HG03108 (cell line): ENCODE measurements at regions not wholly inside any gene's neighbourhood (a gene's known extent, or its start where the extent isn't known, plus 50 kb on each side); places are given as distances from the start of the nearest gene placed in this dataset.

Source experiments
- ATAC-seq: cut with Tn5 transposase; IDR thresholded peaks from one replicate; pipeline ENCODE4 v1.9.1; 2021; ENCODE audit warnings: moderate library complexity; ENCODE audit not compliant: unreplicated experiment

DNA sequence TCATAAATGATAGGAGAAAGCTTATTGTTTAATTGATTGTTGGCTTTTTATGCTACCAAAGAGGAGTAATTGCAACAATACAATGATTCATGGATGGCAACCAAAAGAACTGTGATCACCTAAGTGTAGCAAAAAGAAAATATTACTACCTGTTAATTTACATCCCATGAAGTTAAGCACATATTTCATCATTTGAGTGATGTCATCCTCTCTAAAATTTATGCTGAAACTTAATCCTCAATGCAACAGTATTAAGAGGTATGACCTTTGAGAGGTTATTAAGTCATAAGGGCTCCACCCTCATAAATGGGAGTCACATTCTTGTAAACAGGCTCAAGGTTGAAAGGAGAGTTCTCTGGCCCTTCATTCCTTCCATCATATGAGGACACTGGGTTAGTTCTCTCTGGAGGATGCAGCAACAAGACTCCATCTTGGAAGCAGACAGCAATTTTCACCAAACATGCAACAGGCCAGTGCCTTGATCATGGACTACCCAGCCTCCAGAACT, 190.6 kb upstream of the GRIK2 start:
- no peak for ATAC-seq

DNA sequence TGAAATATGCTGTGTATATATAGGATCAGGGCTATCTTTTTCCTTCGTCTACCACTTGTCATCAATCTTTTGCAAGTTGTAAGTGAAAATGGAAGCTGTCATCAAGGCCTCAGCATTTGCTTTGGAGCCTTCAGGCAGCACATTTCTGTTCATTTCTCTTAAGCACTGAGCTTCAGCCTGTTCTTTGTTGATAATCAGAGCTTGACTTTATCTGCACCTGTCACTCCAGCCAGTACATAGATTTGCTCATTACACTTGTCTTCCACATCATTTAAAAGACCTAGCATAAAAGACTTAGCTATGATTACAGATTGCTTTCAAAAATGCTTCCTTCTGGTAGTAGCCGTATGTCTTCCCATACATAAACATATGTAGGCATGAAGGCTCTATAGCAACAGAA, 189.8 kb upstream of the GRIK2 start:
- ATAC-seq: no peak

DNA sequence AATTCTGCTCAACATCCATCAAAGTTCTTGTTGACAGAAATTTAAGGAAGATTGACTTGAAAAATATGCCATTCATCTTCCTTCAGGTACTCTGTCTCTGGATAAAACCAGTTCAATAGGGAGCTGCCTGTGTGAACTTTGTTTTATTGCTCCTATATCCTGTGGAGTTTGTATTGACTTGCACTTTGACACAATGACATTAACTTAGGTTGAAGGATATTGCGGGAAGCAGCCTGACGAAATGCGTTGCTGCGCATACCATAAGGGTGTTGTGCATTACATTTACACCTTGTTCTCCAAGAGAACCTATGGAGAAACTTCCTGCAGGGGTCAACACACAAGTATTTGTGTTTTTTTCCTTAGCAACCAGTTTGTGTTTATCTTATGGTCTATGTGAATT, 185.4 kb upstream of the GRIK2 start:
- no peak for ATAC-seq

DNA sequence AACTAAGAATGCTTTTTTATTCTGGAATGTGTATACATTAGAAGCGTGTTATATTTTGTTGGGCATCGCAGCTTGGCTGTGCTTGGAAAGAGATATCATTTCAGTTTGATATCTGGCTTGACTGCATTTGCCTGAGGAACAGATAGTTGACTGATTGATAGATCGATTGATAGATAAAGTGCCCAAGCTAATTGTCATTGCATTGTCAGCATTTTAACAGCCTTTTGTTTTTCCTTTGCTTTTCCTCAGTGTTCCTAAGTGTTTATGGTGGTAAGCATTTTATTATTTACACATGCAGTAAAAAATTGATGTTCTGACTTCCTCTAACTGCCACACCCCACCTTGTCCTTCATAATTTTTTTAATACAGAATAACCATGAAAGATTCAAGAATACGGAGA, 180.9 kb upstream of the GRIK2 start:
- ATAC-seq: no peak

DNA sequence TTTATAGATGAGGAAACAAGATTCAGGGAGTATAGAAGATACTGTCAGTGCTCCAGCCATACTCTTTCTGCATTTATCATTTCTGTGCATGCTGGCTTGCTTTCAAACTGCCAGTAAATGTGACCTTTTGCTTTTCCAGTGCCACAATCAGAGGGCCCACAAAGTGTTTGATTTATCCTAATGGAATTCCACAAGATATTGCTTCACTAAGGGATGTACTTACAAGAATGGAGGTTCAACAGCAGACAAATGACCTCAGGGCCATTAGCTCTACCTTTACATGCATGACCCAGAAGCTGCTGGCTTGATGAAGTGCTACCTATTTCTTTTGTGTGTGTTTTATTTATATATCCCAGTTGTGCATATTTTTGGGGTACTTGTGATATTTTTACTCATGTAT, 171.5 kb upstream of the GRIK2 start:
- no peak for ATAC-seq

DNA sequence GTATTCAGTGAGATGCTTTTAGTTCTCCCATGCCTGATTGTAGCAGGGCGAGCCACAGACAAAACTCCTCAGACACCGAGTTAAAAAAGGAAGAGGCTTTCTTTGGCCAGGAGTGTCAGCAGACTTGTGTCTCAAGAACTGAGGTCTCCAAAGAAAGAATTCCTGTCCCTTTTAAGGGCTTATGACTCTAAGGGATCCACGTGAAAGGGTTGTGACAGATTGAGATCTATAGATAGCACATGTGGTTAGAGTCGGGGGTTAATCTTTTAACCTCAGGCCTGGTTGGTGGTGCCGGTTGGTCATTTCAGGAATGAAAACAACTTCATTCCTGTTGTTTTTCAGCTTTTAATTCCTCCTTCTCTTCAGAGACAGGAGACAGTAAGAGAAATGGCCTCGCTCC, 168.8 kb upstream of the GRIK2 start:
- no peak for ATAC-seq

DNA sequence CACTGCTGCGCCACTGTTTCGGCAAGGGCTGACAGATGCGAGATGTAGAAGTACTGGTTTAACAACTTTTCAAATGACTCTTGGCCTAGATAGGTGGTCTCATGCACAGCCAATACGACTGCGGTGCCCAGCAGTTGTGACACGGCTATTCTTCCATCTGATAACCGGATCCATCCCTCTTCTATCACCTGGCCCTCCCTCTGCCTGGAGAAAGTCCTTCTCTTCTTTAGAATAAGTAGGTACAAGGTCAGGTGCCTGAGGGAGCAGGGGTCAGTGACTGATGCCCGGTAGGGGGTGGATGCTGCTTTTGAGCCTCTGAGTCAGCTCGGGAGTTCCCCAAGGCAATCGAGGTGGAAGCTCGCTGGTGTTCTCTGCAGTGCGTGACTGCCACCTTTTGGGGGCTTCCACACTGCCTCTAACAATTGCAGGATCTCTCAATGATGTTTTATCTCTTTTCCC, 166.8 kb upstream of the GRIK2 start:
- no peak for ATAC-seq

DNA sequence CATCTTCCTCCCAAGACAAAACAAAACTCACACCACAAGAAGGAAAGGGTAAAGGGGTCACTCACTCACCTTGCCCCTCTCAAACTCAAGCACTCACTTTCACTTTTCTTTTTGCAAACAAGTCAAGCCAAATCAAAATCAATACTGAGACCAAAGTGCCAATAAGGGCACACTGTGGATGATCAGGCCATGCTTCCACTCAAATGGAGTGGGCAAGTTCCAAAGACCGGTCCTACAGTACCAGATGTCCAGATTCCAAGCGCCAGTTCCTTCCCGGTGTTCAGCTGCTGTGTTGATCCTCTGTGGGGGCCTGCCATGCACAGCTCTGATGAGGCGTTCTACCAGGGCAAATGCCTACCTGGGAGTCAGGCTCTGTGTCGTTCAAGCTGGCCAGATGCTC, 162.6 kb upstream of the GRIK2 start:
- no peak for ATAC-seq

DNA sequence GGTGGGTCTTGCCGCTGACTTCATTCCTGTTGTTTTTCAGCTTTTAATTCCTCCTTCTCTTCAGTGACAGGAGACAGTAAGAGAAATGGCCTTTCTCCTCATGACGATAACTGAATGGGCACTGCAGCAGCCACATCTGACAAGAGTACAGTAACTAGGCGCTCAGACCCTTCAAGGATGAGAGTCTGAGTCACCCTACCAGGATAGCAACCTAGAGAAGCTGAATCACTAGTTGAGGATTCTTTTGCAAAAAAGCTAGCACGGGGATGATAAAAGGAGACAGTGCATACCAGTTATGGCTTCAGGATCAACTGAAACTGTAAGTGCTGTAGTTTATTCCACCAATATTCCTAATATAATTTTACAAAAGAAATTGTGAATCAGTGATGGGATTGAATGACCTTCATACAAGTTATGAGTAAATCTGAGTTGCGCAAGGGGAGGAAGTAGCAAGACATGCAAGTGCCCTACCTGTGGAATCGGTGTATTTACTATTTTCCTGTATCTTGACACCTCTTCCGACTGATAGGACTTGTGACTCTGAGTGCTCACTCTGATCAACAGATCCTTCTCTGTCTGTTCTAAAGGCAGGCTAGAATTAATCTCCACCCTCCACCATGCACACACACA, 161.8 kb upstream of the GRIK2 start:
- no peak for ATAC-seq

DNA sequence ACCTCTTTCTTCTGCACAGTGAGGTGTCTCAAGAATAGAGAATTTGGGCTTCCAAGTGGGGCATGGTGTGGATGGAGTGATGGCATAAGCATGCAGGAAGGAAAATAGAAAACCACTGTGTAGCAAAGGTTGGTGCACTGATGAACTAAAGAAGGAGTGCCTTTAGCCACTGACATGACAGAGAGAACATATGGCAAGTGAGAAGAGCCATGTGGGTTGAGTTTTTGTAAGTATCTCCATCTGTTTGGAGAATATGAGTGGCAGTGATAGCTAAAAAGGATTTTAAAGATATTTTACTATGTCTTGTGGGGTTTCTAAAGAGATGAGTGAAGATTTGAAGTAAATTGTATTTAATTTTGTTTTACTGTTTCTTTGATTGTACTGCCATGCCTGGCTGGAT, 160.5 kb upstream of the GRIK2 start:
- ATAC-seq: no peak

DNA sequence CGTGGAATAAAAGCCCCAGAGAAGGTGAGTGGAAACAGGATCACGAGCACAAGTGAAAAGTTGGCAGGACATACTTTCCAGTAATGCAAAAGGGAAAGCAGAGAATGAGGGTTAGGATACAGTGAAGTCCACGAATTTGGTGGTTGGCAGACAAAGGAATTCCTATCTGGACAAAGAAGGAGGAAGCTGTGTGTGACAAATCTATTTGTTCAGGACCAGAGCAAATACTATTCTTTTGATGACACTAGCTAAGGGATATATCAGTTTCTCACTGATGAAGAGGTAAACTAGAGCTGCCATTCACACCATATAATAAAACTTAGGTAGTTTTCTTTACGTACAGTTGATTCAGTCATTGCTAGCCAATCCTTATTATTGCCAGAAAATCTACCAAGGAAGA, 156.8 kb upstream of the GRIK2 start:
- ATAC-seq: no peak

DNA sequence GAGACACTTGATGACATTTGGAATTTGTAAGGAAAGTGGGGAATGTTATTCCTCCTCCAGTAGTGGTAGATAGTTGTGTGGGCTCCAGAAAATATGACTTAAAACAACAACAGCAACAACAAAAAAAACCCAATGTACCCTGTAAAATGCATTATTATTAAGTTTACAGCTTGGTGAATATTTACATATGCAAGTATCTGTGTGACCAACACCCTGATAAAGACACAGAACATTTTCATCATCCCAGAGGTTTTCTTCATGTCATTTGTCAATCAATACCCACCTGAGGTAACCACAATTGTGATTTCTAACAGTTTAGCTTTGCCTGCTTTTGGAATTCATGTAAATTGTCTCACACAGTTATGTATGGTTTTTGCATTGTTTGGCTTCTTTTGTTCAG, 152.1 kb upstream of the GRIK2 start:
- ATAC-seq: no peak

DNA sequence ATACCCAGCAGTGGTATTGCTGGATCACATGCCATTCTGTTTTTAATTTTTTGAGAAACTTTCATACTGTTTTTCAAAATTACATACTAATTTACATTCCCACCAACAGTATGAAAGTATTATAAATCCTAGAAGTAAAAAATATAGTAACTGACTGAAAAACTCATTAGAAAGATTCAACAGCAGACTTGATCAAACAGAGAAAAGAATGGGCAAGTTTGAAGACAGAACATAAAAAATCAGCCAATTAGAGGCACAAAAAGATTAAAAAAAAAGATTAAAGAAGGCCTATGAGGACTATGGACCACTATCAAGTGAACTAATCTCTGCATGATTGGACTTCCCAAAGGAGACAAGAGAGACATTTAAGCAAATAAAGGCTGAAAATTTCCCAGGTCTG, 144.0 kb upstream of the GRIK2 start:
- no peak for ATAC-seq

DNA sequence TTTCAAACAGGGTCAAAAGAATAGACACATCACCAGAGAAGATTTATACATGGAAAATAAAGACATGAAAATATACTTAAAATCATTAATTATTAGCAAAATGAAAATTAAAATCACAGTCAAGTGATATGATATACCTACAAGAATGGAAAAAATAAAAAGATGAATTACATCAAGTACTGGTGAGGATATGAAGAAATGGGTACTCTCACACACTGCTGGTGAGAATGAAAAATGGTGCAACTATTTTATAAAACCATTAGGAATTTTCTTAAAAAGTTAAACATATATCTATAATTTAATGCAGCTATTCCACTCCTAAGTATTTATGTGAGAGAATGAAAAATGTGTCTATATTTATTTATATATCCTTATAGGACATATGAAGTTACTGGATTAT, 136.3 kb upstream of the GRIK2 start:
- no peak for ATAC-seq

DNA sequence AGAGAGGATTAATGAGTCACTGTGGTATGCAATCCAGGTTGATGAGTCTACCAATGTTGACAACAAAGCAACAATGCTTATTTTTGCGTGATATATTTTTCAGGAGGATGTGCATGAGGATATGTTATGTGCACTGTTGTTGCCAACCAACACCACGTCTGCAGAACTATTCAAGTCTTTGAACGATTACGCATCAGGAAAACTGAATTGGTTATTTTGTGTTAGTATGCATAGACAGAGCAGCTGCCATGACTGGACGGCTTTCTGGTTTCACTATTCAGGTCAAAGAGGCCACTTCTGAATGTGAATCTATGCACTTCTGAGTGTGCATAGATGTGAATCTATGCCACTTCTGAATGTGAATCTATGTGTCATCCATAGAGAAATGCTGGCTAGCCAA, 134.0 kb upstream of the GRIK2 start:
- ATAC-seq: no peak

DNA sequence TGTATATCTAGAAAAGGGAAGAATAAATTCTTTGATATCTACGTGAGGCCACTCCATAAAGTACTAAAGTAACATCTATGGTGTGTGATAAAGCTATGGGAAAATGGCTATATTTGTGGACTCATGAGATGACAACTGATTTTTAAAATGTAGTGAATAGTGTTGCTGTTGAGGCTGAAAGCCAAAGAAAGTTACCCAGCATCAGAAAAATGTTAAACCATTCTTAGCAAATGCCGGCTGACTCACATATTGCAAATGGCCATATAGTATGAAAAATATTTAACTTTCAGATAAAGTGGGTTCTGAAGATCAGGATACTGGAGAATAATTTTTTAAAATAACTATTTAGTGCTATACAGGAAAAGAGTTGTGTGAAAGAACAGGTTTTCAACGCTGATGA, 129.9 kb upstream of the GRIK2 start:
- ATAC-seq: no peak

DNA sequence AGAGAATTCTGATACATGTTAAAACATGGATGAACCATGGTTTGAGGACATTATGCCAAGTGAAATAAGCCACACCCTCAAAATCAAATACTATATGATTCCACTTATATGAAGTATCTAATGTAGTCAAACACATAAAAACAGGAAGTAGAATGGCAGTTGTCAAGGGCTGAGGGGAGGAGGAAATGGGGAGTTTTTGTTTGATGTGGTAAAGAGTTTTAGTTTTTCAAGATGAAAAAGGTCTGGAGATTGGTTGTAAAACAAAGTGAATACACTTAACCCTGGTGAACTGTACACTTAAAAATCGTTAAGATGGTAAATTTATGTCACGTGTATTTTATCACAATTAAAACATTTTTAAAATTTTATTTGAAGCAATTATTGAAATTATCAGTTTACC, 127.4 kb upstream of the GRIK2 start:
- no peak for ATAC-seq

DNA sequence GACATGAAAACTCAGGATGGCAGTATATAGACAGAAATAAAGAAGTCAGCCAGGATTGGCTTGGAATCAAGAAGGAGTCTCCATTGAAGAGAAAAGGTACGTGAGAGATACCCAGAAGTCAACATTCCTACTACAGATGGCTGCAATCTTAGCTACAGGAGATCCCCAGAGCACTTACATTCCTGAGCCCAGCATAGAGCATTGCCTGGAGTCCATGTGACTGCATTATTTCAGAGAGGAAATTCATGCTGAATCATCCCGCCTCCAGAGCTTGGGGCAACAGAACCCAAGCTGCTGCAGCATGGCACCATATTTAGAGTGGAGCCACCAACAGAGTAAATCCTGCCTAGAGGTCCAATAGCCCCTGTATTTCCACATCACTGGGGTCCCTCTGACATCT, 125.0 kb upstream of the GRIK2 start:
- ATAC-seq: no peak

DNA sequence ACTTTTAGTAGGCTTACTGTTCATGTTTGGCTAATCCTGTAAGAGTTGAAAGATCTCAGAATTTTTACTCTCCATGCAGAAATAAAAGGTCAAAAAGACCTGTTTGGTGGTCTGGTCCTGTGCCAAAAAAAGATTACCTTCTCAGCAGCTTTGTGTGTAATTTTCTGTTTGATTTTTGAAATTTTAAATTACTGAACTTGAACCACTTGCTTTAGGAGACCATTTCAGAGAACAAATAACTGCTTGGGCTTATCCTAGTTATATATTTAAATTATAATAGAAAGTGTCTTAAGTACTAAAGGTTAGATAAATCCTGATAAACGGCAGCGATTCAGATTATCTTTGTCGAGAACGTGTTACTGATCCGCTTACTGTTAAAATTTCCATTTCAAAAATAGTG, 118.3 kb upstream of the GRIK2 start:
- ATAC-seq: no peak

DNA sequence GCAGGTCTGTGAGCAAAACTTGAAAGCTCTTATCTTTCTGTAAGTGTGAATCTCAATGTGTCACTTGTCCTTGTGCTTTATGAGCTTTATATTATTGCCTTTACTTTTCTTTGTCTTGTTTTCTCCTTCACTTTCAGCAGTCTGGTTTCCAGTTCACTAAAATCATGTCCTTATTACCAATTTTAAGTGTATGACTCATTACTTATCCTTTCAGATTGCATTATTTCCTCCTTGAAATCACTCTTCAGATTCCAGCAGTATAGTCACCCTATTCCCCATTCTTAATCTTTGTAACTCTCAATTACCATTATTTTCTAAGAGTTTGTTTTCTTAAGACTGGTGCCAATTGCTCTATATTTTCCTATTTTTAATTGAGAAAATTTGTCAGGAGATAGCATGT, 117.4 kb upstream of the GRIK2 start:
- no peak for ATAC-seq

DNA sequence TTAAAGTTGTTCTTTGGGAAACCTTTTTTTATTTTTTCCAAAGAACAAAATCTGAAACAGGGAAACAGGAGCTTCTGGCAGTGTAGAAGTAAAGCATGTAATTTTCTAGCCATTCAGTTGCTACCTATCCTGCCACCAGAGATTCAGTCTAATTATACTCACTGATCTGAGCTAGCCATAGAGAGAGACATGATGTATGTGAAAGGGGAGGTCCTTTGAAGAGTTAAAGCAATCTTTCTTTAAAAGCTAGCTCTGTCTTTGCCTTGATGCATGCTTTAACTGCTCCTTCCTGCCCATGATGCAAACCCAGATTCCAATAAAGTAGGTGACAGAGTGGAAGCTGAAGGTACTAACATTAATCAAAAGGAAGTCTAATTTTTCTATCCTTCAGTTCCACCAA, 114.1 kb upstream of the GRIK2 start:
- ATAC-seq: no peak

DNA sequence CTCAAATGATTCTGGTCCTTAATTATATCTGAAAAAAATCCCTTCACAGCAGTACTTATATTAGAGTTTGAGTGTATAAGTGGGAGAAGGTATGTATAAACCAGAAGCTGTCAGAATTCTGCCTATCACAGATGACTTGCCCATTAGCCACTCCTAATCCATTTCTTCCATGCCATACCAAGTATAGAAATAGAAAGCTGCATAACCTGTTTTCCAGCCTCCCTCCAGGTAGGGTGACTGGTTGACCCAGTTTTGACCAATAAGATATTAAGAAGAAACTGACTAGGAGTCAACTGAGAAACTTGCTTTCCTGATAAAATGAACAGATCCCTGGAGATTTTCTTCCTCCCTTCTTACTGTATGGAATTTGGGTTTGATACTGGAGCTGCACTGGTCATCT, 112.2 kb upstream of the GRIK2 start:
- no peak for ATAC-seq

DNA sequence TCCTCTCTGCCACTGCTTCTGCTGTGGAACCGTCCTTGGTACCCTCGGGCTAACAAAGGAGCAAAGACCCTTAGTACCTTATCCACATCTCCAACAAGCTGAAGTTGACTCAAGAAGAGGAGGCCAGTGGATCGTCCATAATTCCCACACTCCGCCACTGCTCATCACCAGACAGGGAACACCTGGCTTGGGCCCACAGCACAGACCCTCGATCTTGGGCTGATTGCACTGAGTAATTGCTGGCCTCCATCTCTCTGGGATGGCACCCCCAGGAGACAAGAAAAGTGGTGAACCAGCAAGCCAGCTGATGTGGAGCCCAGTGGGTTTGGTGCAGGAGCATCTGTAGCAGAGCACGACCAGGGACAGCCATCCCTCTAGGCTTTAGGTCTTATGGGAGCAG, 109.4 kb upstream of the GRIK2 start:
- ATAC-seq: no peak
